Urothelium cell line (cell line): ENCODE measurements at regions not wholly inside any gene's neighbourhood (a gene's known extent, or its start where the extent isn't known, plus 50 kb on each side); places are given as distances from the start of the nearest gene placed in this dataset.
"Not testable (repeated sequence)": the region's sequence is repeated elsewhere in the genome, so short reads cannot be mapped to it uniquely, and the experiment has no call there.

Source experiments
- DNase-seq: peaks from one replicate; pipeline ENCODE4 v3.0.0; 2011; ENCODE audit warnings: low spot score, mixed read lengths
- FAIRE-seq: peaks from 2 replicates; lab custom pipeline; 2011; peaks lifted over from hg19 to GRCh38; lab: Jason Lieb, UNC

DNA sequence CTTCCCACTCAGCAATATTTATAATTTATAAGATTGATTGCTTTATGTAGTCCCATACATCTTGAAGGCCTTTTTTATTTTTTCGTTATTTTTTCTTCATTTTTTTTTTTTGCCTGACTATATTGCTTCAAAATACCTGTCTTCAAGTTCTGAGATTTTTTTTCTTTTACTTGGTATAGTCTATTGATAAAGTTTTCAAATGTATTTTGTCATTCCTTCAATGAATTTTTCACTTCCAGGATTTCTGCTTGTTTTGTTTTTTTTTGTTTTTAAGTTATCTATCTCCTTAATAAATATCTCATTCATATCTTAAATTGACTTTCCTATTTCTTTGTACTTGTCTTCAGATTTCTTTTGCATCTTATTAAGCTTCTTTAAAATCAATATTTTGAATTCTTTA is 905.6 kb upstream of the CDH6 start:
- FAIRE-seq: no peak
- DNase-seq: no peak

DNA sequence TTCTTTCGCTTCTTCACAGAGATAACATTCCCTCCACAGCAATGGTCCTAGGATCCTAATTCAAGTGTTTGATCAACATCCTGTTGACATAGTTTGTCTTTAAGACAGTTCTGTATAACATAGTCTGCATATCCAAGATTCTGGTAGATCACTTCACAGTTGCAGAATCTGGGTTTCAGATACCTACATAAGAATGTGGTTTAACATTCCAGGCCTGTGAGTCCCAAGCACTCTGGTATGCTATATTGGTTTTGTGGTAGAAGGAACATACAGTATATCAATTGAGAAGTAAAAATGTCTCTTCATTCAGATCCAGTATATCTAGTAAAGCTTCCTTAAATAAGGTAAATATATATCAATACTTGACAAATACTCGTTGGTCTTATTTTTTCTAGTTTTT is 914.2 kb upstream of the CDH6 start:
- DNase-seq (peak; percentile 55), FAIRE-seq (peak; percentile 67)

DNA sequence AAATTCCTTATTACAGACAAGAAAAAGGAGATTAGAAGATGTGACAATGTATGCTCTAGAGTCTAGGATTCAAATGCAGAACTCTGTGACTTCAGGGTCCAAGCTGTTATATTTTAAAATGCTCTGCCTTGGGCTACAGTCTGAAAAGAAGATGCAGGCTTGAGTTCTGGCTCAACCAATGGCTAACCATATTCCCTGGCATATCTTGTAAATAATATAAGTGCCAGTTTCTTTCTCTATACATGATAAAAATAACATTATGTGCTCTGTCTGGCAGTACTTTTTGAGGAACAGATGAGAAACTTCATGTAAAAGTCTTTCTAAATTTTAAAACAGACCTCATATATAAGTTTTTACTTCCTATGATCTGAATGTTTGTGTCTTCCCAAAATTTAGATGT is 926.5 kb upstream of the CDH6 start:
- no peak for DNase-seq
- no peak for FAIRE-seq

DNA sequence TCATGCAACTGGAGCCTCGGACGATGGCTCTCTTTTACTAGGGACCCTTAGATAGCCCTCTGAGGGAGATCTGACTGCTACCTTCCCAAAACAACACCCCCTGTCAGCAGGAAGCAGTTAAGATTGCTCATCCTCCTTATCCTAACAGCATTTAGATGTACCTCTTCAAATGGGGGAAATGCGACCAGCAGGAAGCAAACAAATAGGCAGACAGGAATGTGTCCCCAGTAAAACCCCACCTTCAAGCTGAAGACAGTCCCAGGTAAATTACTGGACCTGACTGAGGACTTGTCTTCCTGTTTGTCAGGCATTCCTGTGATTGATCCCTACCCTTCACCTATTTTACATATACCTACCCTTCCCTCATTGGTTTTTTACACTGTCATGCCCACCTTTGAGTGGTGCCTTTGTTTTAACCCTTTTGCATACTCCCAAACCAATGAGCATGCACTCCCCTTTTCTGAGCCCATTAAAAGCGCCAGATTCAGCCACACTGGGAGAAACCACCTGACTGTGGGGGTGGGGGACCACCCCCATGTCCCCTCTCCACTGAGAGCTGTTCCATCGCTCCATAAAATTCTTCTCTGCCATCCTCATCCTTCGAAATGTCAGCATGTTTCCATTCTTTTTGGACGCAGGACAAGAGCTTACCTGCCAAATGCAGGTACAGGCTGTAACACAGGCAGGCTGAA is 954.0 kb upstream of the CDH6 start:
- no peak for FAIRE-seq
- no peak for DNase-seq

DNA sequence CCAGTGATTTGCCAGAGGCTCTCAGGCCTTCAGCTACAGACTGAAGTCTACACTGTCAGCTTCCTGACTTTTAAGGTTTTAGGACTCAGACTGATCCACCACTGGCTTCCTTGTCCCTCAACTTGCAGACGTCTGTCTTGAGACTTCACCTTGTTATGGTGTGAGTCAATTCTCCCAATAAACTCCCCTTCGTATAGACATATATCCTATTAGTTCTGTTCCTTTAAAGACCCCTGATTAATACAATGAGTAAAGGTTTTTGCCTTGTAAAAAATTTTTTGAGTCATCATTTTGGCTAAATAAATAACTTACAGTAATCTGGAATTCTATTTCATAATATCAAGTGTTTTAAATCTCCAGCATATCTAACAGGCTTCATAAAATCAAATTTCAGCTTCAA is 956.3 kb upstream of the CDH6 start:
- DNase-seq (no peak), FAIRE-seq (no peak)

DNA sequence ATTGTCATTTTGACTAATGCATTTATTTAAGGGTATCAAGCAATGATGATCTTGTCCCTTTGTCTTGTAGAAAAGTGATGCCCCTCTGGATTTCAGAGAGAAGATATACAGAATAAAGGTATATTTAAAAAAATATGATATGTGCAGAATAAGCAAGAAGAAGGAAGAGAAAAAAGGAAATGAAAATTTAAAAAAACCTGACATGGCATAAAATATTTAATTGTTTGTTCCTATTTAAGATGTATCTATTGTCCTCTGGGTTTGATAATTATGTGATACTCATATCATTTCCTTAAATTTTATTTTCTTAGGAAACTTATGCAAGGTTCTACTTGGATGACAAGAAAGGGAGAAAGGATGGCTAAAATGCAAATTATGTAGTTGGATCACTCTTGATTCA is 983.7 kb upstream of the CDH6 start:
- FAIRE-seq (no peak), DNase-seq (no peak)

DNA sequence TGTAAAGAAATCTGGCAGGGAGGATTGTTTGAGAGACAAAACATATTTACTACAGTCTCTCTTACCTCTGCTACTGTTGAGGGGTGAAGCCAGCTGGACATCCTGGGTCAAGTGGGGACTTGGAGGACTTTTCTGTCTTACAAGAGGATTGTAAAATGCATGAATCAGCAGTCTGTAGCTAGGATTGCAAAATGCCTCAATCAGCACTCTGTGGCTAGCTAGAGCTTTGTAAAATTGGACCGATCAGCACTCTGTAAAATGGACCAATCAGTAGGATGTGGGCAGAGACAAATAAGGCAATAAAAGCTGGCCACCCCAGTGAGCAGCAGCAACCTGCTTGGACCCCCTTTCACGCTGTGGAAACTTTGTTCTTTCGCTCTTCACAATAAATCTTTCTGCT is 995.8 kb upstream of the CDH6 start:
- DNase-seq (no peak), FAIRE-seq (no peak)

DNA sequence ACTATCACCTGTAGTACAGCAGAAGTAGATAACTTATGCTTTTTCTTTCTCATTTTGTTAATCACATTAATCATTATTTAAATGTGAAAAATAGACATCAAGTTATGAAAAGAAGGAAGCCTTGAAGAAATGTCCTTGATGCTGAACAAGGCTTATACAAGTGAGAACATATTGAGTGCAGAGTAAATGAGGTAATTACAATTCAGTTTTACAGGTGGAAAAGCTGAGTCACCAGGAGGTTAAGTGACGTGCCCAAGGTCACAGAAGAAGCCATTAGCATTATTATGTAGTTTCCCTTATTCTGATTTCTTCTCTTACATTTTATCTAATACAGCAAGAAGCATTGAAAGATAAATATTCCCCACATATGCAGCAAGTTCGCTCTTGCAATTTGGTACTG is 998.5 kb upstream of the CDH6 start:
- DNase-seq: no peak
- FAIRE-seq: no peak

DNA sequence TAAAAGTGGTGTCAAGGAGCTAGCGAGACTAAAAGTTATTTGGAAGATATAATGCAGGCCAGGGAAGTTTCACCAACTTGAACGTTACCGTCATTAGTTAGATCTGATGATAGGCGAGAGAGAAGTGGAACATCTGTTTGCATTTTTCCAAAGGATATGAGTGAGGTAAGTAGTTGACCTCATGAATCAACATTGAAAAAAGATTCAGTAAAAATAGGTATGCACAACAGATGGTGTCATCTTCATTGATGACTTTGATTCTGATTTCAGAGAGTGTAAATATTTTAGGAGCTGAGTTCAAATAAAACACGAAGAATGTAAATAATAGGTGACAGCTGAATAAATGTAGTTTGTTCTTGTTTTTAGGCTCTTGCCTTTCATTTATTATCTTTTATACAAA is 998.9 kb upstream of the CDH6 start:
- FAIRE-seq: no peak
- DNase-seq: no peak

DNA sequence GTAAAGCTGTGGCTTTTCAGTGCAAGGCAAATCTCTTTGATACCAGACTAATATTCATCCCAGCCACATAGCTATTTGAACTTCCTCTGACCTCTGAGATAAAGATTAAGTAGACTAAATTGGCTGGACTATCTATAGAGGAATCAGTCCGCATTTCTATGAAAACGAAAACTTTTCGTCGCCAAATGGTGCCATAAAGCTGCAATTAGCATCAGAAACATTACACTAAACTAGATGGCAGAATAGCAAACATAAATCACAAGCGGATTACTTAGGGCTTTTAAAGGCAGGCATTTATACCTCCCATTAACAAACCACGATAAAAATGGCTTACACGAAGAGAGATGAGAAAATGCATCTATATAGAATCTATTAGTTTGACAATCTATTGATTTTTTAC is 1009.7 kb upstream of the CDH6 start:
- no peak for FAIRE-seq
- DNase-seq: no peak

DNA sequence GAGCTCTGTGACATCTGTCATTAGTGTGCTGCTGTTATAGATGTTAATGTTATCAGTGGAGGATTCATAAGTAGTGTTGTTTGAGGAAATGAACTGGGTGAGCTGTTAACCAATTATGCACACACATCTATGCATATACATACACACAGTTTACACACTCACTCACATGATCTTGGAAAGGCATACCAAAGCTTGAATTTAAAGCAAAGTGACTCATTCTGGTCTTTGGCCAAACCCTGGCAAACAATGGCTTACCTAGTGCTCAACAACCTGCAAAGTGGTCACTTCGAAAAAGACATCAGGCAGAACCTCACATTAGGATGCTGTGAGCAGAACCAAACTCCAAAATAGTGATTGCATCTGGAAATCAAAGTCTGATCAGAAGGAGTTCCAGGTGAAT is 1037.3 kb upstream of the CDH6 start:
- FAIRE-seq: no peak
- DNase-seq: no peak

DNA sequence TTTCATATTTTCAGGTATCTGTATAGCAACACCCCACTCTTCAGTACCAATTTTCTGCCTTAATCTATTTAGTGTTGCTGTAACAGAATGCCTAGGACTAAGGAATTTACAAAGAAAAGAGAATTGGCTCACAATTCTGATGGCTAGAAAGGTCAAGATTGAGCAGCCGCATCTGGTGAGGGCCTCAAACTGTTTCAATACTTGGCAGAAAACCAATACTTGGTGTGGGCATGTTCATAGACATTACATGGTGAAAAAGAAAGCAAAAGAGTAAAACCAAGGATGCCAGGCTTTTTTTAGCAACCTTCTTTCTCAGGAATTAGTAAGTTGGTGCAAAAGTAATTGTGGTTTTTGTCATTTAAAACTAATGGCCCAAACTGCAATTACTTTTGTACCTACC is 1041.1 kb upstream of the CDH6 start:
- no peak for FAIRE-seq
- no peak for DNase-seq

DNA sequence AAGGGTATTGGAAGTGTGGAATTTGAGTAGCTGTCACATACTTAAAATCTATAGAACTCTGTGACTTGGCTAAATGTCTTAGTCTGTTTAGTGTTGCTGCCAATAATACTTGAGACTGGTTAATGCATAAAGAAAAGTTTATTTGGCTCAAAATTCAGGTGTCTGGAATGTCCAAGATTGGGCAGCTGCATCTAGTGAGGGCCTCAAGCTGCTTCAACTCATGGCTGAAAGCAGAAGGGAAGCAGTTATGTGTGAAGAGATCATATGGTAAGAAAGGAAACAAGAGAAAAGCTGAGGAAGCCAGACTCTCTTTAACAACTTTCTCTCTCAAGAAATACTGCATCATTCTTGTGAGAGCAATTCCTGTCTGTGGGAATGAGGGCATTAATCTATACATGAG is 1043.3 kb upstream of the CDH6 start:
- FAIRE-seq (no peak), DNase-seq (no peak)

DNA sequence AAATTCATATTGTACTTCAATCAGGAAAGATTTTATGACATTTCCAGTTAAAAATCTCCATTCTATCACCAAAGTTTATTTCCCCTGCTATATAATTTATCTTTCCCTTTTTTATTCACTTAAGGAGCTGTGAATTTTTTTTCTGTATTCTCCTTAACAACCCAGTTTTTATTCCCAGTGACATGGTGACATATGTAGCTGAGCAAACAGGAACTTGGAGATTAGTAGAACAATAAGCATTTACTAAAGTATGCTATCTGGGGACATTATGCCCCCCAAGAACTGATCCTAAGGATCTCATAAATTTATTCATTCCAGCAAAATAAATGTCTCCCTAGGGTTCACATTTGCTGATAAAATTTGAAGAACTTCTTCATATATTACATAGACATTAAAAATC is 1044.0 kb upstream of the CDH6 start:
- FAIRE-seq: no peak

DNA sequence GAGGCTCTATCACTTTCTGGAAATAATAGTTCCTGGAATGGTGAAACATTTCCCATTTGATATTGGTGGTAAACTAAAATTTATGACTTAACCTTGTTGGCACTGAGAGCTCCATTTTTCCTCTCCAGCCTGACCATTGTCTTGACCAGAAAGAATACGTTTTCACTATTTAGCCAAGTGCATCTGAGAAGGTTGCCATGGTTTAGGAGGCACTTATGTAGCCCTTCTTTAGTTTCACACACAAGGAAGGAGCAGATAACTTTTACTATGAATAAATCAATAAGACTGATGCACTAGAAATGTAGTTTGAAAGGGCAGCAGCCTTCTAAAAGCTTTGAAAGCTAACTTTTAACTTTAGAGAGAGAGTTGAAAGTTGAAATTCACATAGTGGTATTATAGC is 1045.5 kb upstream of the CDH6 start:
- DNase-seq: no peak
- no peak for FAIRE-seq

More for the DNA sequence above, 1044.0 kb upstream of the CDH6 start:
- no peak for DNase-seq

DNA sequence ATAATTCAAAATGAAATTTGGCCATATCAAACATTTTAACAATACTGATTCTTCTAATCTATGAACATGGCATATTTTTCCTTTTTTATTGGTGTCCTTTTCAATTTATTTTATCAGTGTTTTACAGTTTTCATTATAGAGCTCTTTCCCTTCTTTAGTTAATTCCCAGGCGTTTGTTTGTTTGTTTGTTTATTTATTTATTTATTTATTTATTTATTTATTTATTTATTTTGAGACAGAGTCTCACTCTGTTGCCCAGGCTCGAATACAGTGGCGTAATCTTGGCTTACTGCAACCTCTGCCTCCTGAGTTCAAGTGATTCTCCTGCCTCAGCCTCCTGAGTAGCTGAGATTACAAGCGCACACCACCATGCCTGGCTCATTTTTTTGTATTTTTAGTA is 1049.4 kb upstream of the CDH6 start:
- DNase-seq, FAIRE-seq: not testable (repeated sequence)

DNA sequence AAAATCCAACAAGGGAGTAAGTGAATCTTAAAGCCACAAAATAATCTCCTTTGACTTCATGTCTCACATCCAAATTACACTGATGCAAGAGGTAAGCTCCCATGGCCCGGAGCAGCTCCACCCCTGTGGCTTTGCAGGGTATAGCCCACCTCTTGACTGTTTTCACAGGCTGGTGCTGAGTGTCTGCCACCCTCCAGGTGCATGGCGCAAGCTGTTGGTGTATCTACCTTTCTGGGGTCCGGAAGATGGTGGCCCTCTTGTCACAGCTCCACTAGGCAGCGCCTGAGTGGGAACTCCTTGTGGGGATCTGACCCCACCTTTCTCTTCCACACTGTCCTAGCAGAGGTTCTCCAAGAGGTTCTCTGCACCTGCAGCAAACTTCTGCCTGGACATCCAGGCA is 1051.1 kb upstream of the CDH6 start:
- DNase-seq: no peak
- no peak for FAIRE-seq

DNA sequence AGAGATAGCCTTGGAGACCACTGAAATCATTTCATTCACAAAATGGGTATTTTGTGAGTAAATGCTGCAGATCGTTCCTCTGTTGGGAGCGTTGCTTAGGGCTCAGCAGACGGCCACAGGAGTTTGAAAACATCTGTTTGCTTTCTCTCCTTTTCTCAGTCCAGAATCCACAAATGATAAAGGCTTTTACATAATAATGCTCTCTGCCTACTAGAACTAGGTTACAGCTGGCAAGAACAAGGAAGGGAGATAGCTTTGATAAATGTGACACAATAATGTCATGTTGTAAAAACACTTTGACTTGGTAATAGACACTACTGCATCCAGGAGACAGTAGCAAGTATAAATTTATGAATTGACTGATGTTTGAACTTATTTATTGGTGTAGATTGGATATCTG is 1072.4 kb upstream of the CDH6 start:
- FAIRE-seq (no peak), DNase-seq (no peak)

DNA sequence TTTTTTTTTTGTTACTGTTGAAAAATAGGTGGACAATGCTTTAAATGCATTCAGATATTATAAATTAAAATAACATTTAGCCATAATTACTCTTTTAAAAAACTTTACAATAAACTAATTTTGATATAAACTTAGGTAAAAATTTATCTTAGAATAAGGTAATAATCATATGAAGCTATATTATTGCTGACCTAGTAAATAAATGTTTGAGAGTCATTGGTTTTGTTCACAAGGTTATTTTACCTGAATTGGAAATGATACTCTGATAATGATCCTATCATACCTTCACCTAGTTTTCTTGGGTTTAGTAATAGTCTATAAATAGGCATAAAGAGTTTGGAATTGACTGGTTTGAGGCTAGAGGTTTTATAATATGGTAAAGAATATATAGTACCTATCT is 1076.4 kb upstream of the CDH6 start:
- DNase-seq (no peak), FAIRE-seq (no peak)

DNA sequence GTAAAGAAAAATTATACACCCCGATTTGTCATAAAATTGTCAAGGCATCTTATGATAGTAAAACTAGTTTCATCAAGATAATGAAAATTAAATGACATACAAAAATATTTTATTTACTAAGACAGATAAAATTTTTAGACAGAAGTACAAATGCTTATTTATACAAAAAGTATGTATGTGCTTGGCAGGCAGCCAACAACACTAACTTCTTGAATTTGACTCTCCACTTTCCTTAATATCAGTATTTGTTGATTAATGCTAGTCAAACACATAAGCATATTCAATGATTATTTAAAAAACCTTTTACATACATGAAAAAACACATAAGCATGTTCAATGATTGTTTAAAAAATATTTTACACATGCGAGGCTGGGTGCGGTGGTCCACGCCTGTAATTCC is 1079.9 kb upstream of the CDH6 start:
- no peak for DNase-seq
- FAIRE-seq: no peak

DNA sequence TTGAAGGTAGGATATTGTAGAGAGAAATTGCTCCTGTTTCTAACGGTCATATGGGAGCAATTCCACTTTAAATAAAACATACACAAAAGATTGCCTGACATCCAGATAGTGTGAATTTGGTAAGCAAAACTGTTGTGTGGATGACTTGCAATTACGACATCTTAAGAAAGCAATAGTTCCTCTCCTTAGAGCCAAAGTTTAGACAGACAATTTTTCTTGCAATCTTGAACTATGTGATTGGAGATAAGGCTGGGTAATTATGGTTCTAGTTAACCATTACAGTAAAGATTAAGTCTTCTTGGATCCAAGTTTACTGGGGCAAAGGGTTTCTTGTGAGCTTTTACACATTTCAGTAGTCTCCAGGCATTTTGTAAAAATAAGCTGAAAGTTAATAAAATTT is 1080.6 kb upstream of the CDH6 start:
- DNase-seq (no peak), FAIRE-seq (no peak)

DNA sequence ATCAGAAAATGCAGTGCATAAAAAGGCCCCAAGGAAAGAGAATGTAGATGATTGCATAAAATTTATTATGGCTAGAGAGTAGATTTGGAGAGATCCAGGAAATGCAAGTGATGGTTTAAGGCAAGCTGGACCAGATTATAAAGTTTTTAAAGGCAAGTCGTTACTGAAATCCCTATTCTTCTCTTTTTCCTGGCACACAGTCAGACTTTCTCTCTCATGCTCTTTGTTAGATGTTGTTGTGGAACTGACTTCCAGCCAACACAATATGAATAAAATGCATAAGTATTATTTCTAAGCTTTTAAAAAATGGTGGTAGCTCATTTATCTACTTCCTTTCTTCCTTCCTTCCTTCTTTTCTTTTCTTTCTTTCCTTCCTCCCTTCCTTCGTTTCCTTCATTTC is 1085.4 kb upstream of the CDH6 start:
- DNase-seq (no peak), FAIRE-seq (no peak)

DNA sequence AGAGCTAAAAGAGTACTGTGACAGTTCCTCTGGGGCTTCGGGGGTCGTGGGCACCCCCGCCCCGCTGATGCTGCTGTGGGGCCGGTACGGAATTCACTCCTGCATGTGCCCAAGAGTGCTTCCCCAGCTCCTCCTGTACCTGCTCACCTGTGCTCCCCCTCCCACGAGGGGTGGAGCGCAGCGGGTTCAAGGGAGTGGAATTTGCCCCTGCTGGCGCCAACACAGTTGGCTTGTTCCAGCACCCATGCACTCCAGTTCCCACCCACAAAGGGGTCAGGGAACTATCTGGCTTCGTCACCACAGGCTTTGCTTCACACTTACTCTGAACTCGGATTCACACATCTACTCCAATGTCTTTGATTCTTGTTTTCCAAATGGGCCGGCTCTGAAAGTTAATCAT is 1086.9 kb upstream of the CDH6 start:
- no peak for FAIRE-seq
- no peak for DNase-seq
